Thyroid gland (tissue), 4 donors: ENCODE measurements at regions not wholly inside any gene's neighbourhood (a gene's known extent, or its start where the extent isn't known, plus 50 kb on each side); places are given as distances from the start of the nearest gene placed in this dataset.
"Not testable (repeated sequence)": the region's sequence is repeated elsewhere in the genome, so short reads cannot be mapped to it uniquely, and the experiment has no call there.

Experiments used
- POLR2A ChIP-seq, 2 donors: fragments of 450-650 bp; IDR thresholded peaks; one replicate each; pipeline ENCODE4 v1.6.1; 2017; ENCODE audit warnings: antibody characterized with exemption in 2 of 2, mild to moderate bottlenecking in 2 of 2, moderate library complexity in 1 of 2
- TF ChIP-seq, protein P1 (sequence below), 6 experiments: fragments of 200-600 bp in 3 of 6; fragments of 450-650 bp in 3 of 6; sonication (generic) in 3 of 6; IDR thresholded peaks; one replicate each; pipeline ENCODE4 v1.5.1; 2016 to 2019; ENCODE audit warnings: antibody characterized with exemption in 6 of 6, mild to moderate bottlenecking in 2 of 6, inconsistent platforms in 1 of 6, moderate library complexity in 1 of 6

DNA sequence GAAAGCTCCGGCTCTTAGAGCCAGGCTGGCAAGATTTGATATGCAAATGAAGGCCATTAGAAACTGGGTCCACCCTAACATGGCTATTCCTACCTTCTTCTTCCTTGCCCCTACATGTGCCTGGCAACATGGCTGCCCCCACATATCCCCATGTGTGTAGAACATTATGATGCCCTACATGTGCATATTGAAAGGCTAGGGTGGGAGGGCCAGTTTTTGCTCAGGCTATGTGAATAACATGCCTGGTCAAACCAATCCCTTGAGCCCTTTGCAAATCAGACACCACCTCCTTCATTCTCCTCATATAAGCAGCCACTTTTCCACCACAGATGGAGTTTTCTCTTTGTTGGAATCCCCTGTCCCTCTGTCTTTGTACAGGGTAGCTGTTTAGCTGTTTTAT lies 303.4 kb downstream of the RPIA start:
- TF ChIP-seq, protein P1, sequence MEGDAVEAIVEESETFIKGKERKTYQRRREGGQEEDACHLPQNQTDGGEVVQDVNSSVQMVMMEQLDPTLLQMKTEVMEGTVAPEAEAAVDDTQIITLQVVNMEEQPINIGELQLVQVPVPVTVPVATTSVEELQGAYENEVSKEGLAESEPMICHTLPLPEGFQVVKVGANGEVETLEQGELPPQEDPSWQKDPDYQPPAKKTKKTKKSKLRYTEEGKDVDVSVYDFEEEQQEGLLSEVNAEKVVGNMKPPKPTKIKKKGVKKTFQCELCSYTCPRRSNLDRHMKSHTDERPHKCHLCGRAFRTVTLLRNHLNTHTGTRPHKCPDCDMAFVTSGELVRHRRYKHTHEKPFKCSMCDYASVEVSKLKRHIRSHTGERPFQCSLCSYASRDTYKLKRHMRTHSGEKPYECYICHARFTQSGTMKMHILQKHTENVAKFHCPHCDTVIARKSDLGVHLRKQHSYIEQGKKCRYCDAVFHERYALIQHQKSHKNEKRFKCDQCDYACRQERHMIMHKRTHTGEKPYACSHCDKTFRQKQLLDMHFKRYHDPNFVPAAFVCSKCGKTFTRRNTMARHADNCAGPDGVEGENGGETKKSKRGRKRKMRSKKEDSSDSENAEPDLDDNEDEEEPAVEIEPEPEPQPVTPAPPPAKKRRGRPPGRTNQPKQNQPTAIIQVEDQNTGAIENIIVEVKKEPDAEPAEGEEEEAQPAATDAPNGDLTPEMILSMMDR (IDR thresholded peaks at IDR 0.05), result not testable (repeated sequence)
- not testable (repeated sequence) for TF ChIP-seq POLR2A (IDR thresholded peaks at IDR 0.05)
